OCI-LY3 (cell line): ENCODE measurements at regions not wholly inside any gene's neighbourhood (a gene's known extent, or its start where the extent isn't known, plus 50 kb on each side); places are given as distances from the start of the nearest gene placed in this dataset.

Source experiments
- EZH2phosphoT487 ChIP-seq: fragments of 200-600 bp; shearing (Covaris generic); IDR thresholded peaks from 2 replicates; pipeline ENCODE4 v1.6.1; 2018; ENCODE audit warnings: antibody characterized with exemption, mixed run types, low read depth
- TF ChIP-seq, protein P1 (sequence below): fragments of 200-600, 300-600 bp; sonication (generic); IDR thresholded peaks from 2 replicates; pipeline ENCODE4 v1.5.1; 2014; ENCODE audit warnings: antibody characterized with exemption, low read length, low read depth

DNA sequence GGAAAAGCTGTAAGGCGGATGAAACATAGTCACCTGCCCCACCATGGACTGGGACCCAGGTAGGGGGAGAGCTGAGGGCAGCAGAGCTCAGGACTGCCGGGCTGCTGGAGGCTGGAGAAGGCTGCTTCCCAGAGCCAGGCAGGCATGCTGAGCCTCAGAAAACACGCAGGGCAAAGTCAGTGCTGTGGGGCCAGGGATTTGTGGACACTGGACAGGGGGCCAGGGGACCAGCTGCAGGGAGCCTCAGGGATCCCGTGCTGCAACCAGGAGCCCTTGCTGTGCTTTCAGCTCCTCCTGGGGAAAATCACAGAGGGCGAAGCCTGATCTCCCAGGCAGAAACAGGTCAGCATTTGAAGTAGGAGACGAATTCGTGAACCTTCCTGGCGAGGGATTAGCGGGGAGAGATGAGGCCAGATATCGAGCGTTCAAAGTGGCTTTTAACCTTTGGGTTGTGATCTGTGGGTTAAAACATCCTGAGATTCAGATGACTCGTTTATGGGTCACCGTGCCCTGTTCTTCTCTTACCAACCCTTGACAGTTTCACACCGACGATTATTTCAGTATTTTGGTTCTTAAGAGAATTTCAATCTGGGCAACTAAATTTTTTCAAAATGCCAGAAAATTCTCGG lies 85.6 kb upstream of the SHH start:
- TF ChIP-seq, protein P1, sequence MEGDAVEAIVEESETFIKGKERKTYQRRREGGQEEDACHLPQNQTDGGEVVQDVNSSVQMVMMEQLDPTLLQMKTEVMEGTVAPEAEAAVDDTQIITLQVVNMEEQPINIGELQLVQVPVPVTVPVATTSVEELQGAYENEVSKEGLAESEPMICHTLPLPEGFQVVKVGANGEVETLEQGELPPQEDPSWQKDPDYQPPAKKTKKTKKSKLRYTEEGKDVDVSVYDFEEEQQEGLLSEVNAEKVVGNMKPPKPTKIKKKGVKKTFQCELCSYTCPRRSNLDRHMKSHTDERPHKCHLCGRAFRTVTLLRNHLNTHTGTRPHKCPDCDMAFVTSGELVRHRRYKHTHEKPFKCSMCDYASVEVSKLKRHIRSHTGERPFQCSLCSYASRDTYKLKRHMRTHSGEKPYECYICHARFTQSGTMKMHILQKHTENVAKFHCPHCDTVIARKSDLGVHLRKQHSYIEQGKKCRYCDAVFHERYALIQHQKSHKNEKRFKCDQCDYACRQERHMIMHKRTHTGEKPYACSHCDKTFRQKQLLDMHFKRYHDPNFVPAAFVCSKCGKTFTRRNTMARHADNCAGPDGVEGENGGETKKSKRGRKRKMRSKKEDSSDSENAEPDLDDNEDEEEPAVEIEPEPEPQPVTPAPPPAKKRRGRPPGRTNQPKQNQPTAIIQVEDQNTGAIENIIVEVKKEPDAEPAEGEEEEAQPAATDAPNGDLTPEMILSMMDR: no peak
- no peak for TF ChIP-seq EZH2phosphoT487
